ENCODE measurements at regions not wholly inside any gene's neighbourhood (a gene's known extent, or its start where the extent isn't known, plus 50 kb on each side); places are given as distances from the start of the nearest gene placed in this dataset.
A peak's percentile ranks its signal among the peaks of the same experiment; 100 is the strongest.

DNA sequence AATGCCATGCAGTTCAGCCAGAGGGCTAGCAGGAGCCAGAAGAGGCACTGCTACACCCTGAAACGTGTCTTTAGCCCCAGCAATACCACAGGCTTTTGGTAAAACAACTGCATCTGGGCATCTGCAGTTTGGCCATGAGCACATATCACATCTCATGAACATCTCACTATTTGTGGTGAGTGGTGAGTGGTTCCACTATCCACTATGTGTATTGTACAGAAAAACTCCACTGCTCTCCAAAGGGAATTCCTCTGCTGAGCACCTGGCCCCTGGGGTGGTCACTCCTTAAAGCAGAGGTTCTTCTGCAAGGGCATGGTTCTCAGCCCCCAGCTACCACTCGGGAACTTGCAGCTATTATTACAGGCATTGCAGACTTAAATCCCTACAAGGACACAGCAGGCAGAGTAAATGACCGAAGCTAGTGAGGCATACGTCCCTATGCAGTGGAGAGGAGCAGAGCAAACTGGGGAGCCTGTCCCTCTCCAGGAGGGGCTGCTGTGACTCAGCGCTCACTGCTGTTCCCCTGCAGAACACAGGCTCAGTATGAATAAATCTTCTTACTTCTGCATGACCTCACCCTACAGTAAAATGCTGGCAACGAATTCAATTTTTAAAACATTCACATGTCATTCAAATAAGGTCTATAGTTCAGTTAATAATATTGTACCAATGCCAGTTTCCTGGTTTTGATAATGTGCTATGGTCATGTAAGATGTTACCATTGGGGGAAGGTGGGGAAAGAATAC is 332.4 kb upstream of the ZNF507 start:
- no peak overlapping the region for H3K4me3 ChIP-seq (ENCODE audit: control insufficient read depth, low read depth, low read length)
- no peak for DNase-seq (ENCODE audit: low read depth)
- TF ChIP-seq, protein P1, sequence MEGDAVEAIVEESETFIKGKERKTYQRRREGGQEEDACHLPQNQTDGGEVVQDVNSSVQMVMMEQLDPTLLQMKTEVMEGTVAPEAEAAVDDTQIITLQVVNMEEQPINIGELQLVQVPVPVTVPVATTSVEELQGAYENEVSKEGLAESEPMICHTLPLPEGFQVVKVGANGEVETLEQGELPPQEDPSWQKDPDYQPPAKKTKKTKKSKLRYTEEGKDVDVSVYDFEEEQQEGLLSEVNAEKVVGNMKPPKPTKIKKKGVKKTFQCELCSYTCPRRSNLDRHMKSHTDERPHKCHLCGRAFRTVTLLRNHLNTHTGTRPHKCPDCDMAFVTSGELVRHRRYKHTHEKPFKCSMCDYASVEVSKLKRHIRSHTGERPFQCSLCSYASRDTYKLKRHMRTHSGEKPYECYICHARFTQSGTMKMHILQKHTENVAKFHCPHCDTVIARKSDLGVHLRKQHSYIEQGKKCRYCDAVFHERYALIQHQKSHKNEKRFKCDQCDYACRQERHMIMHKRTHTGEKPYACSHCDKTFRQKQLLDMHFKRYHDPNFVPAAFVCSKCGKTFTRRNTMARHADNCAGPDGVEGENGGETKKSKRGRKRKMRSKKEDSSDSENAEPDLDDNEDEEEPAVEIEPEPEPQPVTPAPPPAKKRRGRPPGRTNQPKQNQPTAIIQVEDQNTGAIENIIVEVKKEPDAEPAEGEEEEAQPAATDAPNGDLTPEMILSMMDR (conservative IDR thresholded peaks at IDR 0.05; ENCODE audit: control insufficient read depth, insufficient read depth, low read depth, low read length), result no peak

DNA sequence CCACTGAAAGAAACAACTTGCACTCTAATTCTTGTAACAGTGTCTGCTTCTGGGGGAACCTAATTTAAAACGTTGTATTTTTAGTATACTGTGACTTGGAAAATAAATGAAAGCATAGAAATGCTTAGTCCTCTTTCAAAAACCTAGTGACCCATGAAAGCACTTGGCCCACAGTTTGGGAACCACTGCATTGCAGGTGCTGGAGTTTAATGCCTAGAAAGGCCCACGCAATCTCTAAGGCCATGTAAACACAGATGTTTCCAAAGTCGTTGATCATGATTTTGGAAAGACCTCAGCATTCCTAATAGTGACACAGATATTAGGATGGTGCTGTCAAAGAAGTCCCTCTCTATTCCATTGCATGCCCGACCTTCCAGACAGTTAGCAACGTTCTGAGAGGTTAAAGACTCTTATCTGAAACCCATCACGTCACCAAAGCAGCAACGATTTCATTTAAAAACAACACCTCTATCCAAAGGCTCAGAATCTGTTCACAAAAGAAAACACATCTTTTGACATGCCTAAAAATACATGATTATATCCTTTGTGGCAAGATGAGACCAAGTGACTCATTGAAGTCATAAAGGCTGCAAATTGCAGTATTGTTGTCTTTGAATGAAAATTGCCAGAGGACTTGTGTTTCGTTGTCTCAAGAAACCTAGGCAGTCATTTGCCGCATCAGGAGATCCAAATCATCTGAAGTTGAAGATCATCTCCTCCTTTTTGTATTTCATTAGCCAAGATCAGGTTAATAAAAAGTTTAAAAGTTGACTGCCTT is 328.0 kb upstream of the ZNF507 start:
- no peak overlapping the region for H3K4me3 ChIP-seq (ENCODE audit: control insufficient read depth, low read depth, low read length)
- TF ChIP-seq, protein P1 (conservative IDR thresholded peaks at IDR 0.05; ENCODE audit: control insufficient read depth, insufficient read depth, low read depth, low read length), result no peak
- peak; percentile 7 for DNase-seq (ENCODE audit: low read depth)

DNA sequence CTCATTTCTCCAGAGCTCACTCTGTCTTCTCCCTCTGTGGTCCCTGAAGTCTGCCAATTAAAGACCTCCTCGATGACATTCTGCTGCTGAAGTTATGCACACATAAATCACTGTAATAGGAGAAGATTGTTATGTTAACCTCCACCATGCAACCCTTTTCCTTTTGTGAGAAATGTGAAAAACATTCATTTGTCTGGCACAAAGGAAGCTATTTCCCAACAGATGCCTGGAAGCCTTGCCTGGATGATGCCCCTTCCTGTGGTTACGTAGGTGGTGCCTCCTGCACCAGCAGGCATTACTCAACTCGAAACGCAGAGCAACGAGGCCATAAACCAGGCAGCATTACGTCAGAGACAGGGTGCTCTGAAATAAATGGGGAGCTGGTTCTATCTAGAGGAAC is 327.4 kb upstream of the ZNF507 start:
- TF ChIP-seq, protein P1 (conservative IDR thresholded peaks at IDR 0.05; ENCODE audit: control insufficient read depth, insufficient read depth, low read depth, low read length), result no peak
- no peak overlapping the region for H3K4me3 ChIP-seq (ENCODE audit: control insufficient read depth, low read depth, low read length)
- peak; percentile 58 for DNase-seq (ENCODE audit: low read depth)

DNA sequence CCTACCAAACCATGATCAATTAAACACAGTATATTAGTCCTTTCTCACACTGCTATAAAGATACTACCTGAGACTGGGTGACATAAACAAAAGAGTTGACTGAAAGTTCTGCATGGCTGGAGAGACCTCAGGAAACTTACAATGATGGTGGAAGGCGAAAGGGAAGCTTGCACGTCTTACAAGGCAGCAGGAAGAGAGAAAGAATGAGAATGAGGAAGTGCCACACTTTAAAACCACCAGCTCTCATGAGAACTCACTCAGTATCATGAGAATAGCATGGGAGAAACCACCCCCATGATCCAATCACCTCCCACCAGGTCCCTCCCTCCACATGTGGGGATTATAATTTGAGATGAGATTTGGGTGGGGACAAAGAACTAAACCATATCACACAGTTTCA is 324.9 kb upstream of the ZNF507 start:
- TF ChIP-seq, protein P1 (conservative IDR thresholded peaks at IDR 0.05; ENCODE audit: control insufficient read depth, insufficient read depth, low read depth, low read length), result no peak
- no peak overlapping the region for H3K4me3 ChIP-seq (ENCODE audit: control insufficient read depth, low read depth, low read length)
- no peak for DNase-seq (ENCODE audit: low read depth)

DNA sequence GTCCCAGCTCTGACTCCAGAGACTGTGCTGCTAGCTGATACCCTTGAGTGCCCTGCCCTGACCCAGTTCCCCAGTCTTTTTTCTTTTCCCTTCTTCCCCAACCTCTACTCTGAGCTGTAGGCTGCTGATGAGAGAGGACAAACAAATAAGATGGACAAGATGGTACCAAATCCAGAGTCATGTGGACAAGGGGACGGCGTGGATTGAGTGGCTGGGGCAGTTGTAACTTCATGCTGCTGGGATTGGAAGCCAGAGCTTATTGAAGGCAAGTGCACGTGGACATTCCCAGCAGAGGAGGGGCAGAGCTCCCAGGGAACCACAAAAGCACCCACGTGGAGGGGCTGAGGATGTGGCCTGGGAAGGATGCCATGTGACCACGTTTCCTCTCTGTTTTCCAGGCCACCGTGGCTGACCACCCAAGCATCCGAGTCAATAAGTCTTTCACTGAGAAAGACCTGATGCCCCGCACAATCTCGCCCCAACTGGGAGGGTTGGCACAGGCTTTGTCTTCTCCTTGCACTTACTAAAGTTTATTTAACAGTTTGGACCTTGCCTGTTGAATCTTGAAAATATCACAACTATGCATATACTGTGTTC is 323.3 kb upstream of the ZNF507 start:
- no peak overlapping the region for H3K4me3 ChIP-seq (ENCODE audit: control insufficient read depth, low read depth, low read length)
- no peak for DNase-seq (ENCODE audit: low read depth)
- TF ChIP-seq, protein P1 (conservative IDR thresholded peaks at IDR 0.05; ENCODE audit: control insufficient read depth, insufficient read depth, low read depth, low read length), result no peak

DNA sequence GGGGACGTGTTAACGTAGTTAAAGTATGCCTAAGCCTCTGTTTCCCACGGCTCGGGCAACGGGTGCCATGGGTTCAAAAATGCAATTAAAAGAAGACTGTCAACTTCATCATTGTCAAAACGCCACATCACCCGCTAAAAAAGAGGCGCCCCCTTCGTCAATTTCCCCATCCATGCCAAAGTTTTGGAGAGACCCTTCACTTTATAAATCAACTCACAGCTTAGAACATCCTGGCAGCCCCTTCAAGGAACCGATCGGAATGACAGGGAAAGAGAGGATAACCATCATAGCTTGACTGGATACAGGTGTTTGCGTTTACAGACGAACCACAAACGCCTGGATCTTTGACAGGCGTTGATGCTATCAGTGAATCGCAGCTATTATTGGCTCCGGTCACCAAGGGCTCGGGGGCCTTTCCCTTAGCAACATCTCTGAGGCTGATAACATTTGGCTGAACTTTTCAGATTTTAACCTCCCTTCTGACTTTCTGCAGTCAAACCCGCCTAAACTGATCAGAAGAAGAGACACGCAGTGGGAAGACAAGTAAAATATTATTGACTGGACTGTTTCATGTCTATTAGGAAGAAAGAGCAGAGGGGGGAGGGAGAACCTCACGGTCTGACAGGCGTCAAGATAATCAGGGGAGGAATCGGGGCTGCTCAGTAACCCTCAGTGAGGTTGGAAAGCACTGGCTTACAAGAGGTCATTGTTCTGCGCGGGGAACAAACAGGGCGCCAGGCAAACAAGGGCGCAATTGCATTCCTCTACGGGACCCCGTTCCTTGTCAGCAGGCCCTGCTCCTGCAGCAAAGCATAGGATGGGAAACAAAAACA is 322.5 kb upstream of the ZNF507 start:
- TF ChIP-seq, protein P1 (conservative IDR thresholded peaks at IDR 0.05; ENCODE audit: control insufficient read depth, insufficient read depth, low read depth, low read length), result no peak
- H3K4me3 ChIP-seq (ENCODE audit: control insufficient read depth, low read depth, low read length), result no peak overlapping the region
- no peak for DNase-seq (ENCODE audit: low read depth)

All from fibroblast of mammary gland (primary cell).